ENCODE measurements at regions not wholly inside any gene's neighbourhood (a gene's known extent, or its start where the extent isn't known, plus 50 kb on each side); places are given as distances from the start of the nearest gene placed in this dataset.

GRCh38 chr18:30501594-30501993, 540.9 kb downstream of the DSC3 start:
- TF ChIP-seq POLR2A (IDR thresholded peaks at IDR 0.05) (no peak), CTCF (IDR thresholded peaks at IDR 0.05) (no peak)
- 54 to 66% methylated on average over 3 of the region's 3 CpGs for WGBS, 2 donors
- intact Hi-C loops (cut with DNase I; ENCODE audit: low total_unique reads): no loop called here
- H3K4me3 ChIP-seq (ENCODE audit: low read depth, poor library complexity, severe bottlenecking): no peak overlapping the region
- DNase-seq (ENCODE audit: low spot score in 2 of 2): no peak

GRCh38 chr18:30500240-30500945, 542.1 kb downstream of the DSC3 start:
- WGBS, 2 donors: 92 to 93% methylated on average over 4 of the region's 4 CpGs
- intact Hi-C loops (cut with DNase I; ENCODE audit: low total_unique reads): no loop called here
- TF ChIP-seq CTCF (IDR thresholded peaks at IDR 0.05) (no peak), POLR2A (IDR thresholded peaks at IDR 0.05) (no peak)
- DNase-seq (ENCODE audit: low spot score in 2 of 2): no peak
- H3K4me3 ChIP-seq (ENCODE audit: low read depth, poor library complexity, severe bottlenecking): no peak overlapping the region

- H3K4me3 ChIP-seq (ENCODE audit: low read depth, poor library complexity, severe bottlenecking): no peak overlapping the region
- TF ChIP-seq POLR2A (IDR thresholded peaks at IDR 0.05) (no peak), CTCF (IDR thresholded peaks at IDR 0.05) (no peak)
- DNase-seq (ENCODE audit: low spot score in 2 of 2): no peak
- intact Hi-C loops (cut with DNase I; ENCODE audit: low total_unique reads): no loop called here
- 82 to 93% methylated on average over 2 of the region's 2 CpGs for WGBS, 2 donors
Measured at GRCh38 chr18:30499721-30500120, 542.8 kb downstream of the DSC3 start.

GRCh38 chr18:30492552-30493129, 549.9 kb downstream of the DSC3 start:
- H3K4me3 ChIP-seq (ENCODE audit: low read depth, poor library complexity, severe bottlenecking): no peak overlapping the region
- TF ChIP-seq CTCF (IDR thresholded peaks at IDR 0.05): no peak
- no peak for TF ChIP-seq POLR2A (IDR thresholded peaks at IDR 0.05)
- 90 to 92% methylated on average over 4 of the region's 4 CpGs for WGBS, 2 donors
- DNase-seq (ENCODE audit: low spot score in 2 of 2): no peak
- intact Hi-C loops (cut with DNase I; ENCODE audit: low total_unique reads): no loop called here

- DNase-seq (ENCODE audit: low spot score in 2 of 2): no peak
- WGBS, 2 donors: 75 to 78% methylated on average over 3 of the region's 3 CpGs
- intact Hi-C loops (cut with DNase I; ENCODE audit: low total_unique reads): no loop called here
- H3K4me3 ChIP-seq (ENCODE audit: low read depth, poor library complexity, severe bottlenecking): no peak overlapping the region
- no peak for TF ChIP-seq CTCF (IDR thresholded peaks at IDR 0.05)
Measured at GRCh38 chr18:30491815-30492551, 550.6 kb downstream of the DSC3 start.

Data from lower leg skin (tissue), 4 donors.